ENCODE measurements at regions not wholly inside any gene's neighbourhood (a gene's known extent, or its start where the extent isn't known, plus 50 kb on each side); places are given as distances from the start of the nearest gene placed in this dataset.

DNA sequence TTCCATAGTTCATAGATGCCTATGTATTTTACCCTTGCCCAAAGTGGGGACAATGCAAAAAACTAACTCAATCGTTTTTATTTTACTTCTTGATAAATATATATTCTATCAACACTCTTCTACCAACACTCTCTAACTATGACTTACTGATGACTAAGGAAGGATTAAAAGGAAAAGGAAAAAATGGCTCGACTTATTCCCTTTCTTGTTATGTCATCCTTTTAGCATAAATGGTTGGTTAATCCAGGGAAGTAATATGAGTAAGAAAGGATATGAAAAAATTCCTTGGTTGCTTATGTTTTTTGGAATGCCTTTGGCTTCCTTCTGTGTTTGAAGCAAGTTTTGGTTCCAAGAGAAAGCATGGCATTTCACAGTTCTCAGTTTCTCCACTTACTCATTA is 1087.1 kb downstream of the C4orf33 start:
- WGBS (ENCODE audit: low lambda C conversion rate, missing lambda C conversion rate) = 82% methylated on average over 2 of the region's 2 CpGs
- no peak for DNase-seq (ENCODE audit: low spot score)
- Histone ChIP-seq H3K4me2 (no peak overlapping the region), H4K20me1 (ENCODE audit: insufficient read depth, poor library complexity, severe bottlenecking) (no peaks in the 10 kb centered on the region), H3K9me3 (ENCODE audit: low read depth) (no peaks in the 10 kb centered on the region), H3K79me2 (no peaks in the 10 kb centered on the region), H3K27ac (no peak overlapping the region), H3K36me3 (replicated peaks; ENCODE audit: insufficient read depth, low read depth) (no peaks in the 10 kb centered on the region), H2AFZ (no peak overlapping the region), H3K9me2 (replicated peaks; ENCODE audit: insufficient read depth) (no peaks in the 10 kb centered on the region), H3K27me3 (no peaks in the 10 kb centered on the region), H3K4me3 (no peak overlapping the region), H3K4me1 (ENCODE audit: insufficient read depth) (no peaks in the 10 kb centered on the region)
- TF ChIP-seq EZH2 (IDR thresholded peaks at IDR 0.05; ENCODE audit: borderline replicate concordance) (no peak), CTCF (IDR thresholded peaks at IDR 0.05; ENCODE audit: poor library complexity) (no peak), EZH2phosphoT487 (IDR thresholded peaks at IDR 0.05; ENCODE audit: low read depth, severe bottlenecking, unreplicated experiment) (no peak)

DNA sequence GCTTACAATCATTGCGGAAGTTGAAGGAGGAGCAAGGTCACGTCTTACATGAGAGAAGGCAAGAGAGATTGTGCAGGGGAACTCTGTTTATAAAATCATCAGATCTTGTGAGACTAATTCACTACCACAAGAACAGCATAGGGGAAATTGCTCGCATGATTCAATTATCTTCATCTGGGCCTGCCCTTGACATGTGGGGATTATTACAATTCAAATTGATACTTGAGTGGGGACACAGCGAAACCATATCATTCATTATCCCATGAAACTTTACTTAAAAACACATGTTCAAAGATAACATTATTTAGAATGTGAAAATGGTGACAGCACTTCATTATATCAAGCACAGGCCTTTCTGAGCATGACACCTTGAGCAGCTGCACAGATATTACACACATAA is 1087.8 kb downstream of the C4orf33 start:
- TF ChIP-seq EZH2phosphoT487 (IDR thresholded peaks at IDR 0.05; ENCODE audit: low read depth, severe bottlenecking, unreplicated experiment) (no peak), CTCF (IDR thresholded peaks at IDR 0.05; ENCODE audit: poor library complexity) (no peak), EZH2 (IDR thresholded peaks at IDR 0.05; ENCODE audit: borderline replicate concordance) (no peak)
- H3K4me1 ChIP-seq (ENCODE audit: insufficient read depth) = no peaks in the 10 kb centered on the region
- H3K4me3 ChIP-seq = no peak overlapping the region
- H3K9me3 ChIP-seq (ENCODE audit: low read depth) = no peaks in the 10 kb centered on the region
- no peak overlapping the region for H3K27ac ChIP-seq
- no peaks in the 10 kb centered on the region for H3K9me2 ChIP-seq (replicated peaks; ENCODE audit: insufficient read depth)
- no peaks in the 10 kb centered on the region for H3K27me3 ChIP-seq
- no peaks in the 10 kb centered on the region for H4K20me1 ChIP-seq (ENCODE audit: insufficient read depth, poor library complexity, severe bottlenecking)
- DNase-seq (ENCODE audit: low spot score) = no peak
- 85% methylated on average over 4 of the region's 4 CpGs for WGBS (ENCODE audit: low lambda C conversion rate, missing lambda C conversion rate)
- no peak overlapping the region for H3K4me2 ChIP-seq
- H3K36me3 ChIP-seq (replicated peaks; ENCODE audit: insufficient read depth, low read depth) = no peaks in the 10 kb centered on the region
- H2AFZ ChIP-seq = no peak overlapping the region
- no peaks in the 10 kb centered on the region for H3K79me2 ChIP-seq

DNA sequence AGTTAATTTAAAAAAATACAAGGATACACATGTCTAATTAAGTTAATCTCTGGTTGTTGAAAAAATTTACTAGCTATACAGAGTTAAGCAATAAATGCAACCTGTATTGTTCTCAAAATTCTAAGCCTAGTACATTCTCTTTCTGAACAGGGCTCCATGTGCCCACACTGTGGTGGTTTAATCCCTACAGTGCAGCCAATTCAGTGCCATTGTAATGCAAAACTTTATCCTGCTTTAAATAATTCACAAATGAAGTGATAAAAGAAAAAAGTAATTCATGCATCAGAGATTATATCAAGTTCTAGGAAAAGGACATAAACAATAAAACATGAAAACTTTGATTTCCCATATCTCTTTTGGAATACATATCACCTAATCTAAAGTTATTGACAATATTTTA is 1089.2 kb downstream of the C4orf33 start:
- H3K4me1 ChIP-seq (ENCODE audit: insufficient read depth) = no peaks in the 10 kb centered on the region
- DNase-seq (ENCODE audit: low spot score) = no peak
- H3K79me2 ChIP-seq = no peaks in the 10 kb centered on the region
- H2AFZ ChIP-seq = no peak overlapping the region
- no peak overlapping the region for H3K4me2 ChIP-seq
- TF ChIP-seq EZH2phosphoT487 (IDR thresholded peaks at IDR 0.05; ENCODE audit: low read depth, severe bottlenecking, unreplicated experiment) (no peak), EZH2 (IDR thresholded peaks at IDR 0.05; ENCODE audit: borderline replicate concordance) (no peak), CTCF (IDR thresholded peaks at IDR 0.05; ENCODE audit: poor library complexity) (no peak)
- no peak overlapping the region for H3K27ac ChIP-seq
- H3K9me2 ChIP-seq (replicated peaks; ENCODE audit: insufficient read depth) = no peaks in the 10 kb centered on the region
- no peaks in the 10 kb centered on the region for H4K20me1 ChIP-seq (ENCODE audit: insufficient read depth, poor library complexity, severe bottlenecking)
- no peaks in the 10 kb centered on the region for H3K27me3 ChIP-seq
- no peaks in the 10 kb centered on the region for H3K36me3 ChIP-seq (replicated peaks; ENCODE audit: insufficient read depth, low read depth)
- no peaks in the 10 kb centered on the region for H3K9me3 ChIP-seq (ENCODE audit: low read depth)
- H3K4me3 ChIP-seq = no peak overlapping the region

- H3K4me3 ChIP-seq = no peak overlapping the region
- WGBS (ENCODE audit: low lambda C conversion rate, missing lambda C conversion rate) = 85% methylated on average over 3 of the region's 3 CpGs
- no peaks in the 10 kb centered on the region for H3K9me3 ChIP-seq (ENCODE audit: low read depth)
- TF ChIP-seq EZH2 (IDR thresholded peaks at IDR 0.05; ENCODE audit: borderline replicate concordance) = no peak
- no peak overlapping the region for H3K4me2 ChIP-seq
- H3K4me1 ChIP-seq (ENCODE audit: insufficient read depth) = no peaks in the 10 kb centered on the region
- no peaks in the 10 kb centered on the region for H3K79me2 ChIP-seq
- H3K27me3 ChIP-seq = no peaks in the 10 kb centered on the region
- H3K27ac ChIP-seq = no peak overlapping the region
- no peak for DNase-seq (ENCODE audit: low spot score)
- H3K36me3 ChIP-seq (replicated peaks; ENCODE audit: insufficient read depth, low read depth) = no peaks in the 10 kb centered on the region
- no peak overlapping the region for H2AFZ ChIP-seq
- H4K20me1 ChIP-seq (ENCODE audit: insufficient read depth, poor library complexity, severe bottlenecking) = no peaks in the 10 kb centered on the region
- no peaks in the 10 kb centered on the region for H3K9me2 ChIP-seq (replicated peaks; ENCODE audit: insufficient read depth)
Observed at GRCh38 chr4:130186931-130187330, 1091.0 kb downstream of the C4orf33 start.

Measured in hepatocyte (in vitro differentiated cells).